GM12873 (cell line): ENCODE measurements at regions not wholly inside any gene's neighbourhood (a gene's known extent, or its start where the extent isn't known, plus 50 kb on each side); places are given as distances from the start of the nearest gene placed in this dataset.

Experiments used
- TF ChIP-seq, protein P1 (sequence below): IDR thresholded peaks from 2 replicates; pipeline ENCODE4 v1.5.1; 2012; ENCODE audit warnings: low read depth, mild to moderate bottlenecking, moderate library complexity, low read length, control low read depth; ENCODE audit not compliant: insufficient read depth; ENCODE audit errors: missing control alignments

DNA sequence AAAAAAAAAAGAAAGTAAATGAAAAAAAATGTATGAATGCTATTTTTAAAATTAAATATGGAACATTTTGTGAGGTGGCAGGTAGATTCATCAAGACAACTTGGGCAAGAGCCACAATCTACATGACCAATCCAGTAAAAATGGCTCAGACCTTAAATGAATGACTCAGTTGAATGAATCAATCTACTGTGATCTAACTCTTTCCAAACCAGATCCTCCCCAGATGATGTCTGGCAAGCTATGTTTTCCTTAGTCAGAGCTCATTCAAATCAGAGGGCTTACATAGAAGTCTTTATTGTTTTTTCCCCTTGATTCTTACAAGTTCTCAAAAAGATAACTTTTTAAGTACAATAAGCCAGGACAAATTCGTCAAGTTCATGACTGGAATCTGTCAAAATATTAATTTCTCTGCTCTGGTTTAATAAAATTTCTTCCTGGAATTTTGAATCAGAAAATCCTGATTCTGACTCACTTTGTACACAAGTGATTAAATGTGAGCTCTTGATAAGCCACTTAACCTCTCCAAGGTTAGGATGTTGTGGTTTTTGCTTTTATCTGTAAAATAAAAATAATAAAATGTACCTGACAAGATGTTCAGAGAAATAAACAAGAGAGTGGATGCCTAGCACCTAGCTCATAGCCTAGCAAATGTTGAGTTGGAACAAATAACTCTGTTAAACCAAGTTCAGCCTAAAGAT, 105.6 kb upstream of the SMIM31 start:
- TF ChIP-seq, protein P1, sequence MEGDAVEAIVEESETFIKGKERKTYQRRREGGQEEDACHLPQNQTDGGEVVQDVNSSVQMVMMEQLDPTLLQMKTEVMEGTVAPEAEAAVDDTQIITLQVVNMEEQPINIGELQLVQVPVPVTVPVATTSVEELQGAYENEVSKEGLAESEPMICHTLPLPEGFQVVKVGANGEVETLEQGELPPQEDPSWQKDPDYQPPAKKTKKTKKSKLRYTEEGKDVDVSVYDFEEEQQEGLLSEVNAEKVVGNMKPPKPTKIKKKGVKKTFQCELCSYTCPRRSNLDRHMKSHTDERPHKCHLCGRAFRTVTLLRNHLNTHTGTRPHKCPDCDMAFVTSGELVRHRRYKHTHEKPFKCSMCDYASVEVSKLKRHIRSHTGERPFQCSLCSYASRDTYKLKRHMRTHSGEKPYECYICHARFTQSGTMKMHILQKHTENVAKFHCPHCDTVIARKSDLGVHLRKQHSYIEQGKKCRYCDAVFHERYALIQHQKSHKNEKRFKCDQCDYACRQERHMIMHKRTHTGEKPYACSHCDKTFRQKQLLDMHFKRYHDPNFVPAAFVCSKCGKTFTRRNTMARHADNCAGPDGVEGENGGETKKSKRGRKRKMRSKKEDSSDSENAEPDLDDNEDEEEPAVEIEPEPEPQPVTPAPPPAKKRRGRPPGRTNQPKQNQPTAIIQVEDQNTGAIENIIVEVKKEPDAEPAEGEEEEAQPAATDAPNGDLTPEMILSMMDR = no peak

DNA sequence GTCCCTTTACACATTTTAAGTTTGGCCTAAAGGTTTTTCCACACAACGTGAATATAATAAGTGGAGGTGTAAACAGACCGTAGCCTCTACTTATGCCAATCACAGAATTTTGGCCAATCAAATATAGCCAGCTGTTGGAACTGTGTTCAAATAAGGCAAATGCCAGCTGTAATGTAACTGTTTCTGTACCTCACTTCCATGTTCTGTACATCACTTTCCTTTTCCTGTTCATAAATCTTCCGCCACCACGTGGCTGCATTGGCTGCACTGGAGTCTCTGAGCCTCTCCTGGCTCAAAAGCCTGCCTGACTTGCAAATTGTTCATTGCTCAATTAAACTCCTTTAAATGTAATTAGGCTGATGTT, 105.1 kb upstream of the SMIM31 start:
- TF ChIP-seq, protein P1 = no peak

DNA sequence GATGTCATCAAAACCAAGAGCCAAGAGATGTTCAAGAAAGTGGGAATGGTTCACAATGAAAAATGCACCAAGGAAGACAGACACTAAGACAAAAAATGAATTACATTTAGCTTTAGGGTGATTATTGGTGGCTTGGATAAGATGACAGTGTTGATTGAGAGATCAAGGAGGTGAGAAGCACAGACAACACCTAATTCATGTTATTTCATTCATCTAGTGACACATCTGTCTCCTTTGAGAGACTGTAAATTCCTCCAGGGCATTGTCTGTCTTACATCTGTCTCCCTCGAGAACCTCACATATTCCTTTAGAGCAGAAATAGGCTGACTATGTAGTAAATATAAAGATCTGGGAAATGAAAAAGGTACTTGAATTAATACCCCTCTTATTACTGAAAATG, 94.2 kb upstream of the SMIM31 start:
- TF ChIP-seq, protein P1 = no peak

DNA sequence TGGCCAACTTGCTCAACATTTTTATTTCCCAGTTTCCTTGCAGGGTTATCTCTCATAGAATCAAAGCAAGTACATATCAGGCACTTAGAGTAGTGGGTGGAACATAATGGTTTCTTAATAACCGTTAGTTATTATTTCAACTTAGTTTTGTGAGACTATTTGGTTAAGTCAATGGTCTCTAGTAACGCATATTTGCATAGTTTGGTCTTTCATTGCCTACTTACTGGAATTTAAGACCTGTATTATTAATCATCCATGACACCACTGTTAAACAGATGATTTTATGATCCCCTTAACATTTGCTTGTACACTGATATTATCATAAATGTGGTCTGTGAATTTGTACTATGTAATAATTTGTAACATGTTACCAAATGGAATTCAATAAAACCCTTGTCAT, 70.9 kb upstream of the SMIM31 start:
- TF ChIP-seq, protein P1 = no peak

DNA sequence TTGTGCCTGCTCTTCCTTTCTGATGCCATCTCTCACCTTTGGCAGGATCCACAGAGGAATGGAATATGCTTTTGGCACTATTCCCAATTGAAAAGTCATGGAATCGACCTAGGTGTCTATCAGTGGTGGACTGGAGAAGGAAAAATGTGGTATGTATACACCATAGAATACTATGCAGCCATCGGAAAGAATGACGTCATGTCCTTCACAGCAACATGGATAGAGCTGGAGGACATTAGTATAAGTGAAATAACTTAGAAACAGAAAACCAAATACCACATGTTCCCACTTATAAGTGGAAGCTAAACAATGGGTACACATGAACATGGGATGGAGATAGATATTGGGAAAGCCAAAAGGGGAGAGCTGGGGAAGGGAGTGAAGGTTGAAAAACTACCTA, 58.3 kb upstream of the SMIM31 start:
- TF ChIP-seq, protein P1 = no peak

DNA sequence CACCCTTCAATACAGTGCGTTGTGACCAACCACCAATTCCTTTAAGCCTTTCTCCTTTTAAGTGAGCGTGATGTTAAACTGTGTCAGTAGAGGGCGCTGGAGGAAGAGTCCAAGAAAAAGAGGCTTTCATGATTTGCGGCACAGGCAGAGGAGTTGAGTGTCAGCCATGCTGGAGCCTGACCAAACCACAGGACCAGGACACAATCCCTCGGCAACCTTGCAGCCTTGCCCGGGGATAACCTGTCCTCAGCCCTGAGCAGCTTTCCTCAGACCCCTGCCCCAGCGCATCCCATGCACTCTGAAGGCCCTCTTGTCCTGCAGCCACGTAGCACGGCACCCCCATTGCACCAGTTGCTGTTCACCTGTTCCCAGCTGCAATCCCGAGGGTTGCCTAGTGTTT, 53.5 kb upstream of the SMIM31 start:
- TF ChIP-seq, protein P1 = peak; percentile 54

DNA sequence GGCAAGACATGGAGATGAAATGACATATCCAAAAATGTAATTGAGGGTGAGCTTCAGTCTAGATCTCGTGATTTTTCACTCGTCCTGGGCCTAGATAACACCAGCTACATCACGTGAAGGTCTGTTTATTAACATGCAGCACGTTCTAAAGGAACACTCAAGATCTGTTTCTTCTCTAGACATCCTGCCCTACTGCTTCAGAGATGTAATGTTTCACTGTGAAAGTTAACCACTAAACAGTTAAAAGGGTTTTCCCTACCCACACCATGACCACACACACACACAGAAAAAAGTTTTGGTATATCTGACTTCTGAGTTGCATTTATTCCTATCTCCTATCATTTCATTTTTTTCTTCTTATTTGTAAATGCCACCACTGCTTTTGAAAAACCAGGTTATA, 52.3 kb upstream of the SMIM31 start:
- TF ChIP-seq, protein P1 = no peak
